Muscle of leg (tissue), 3 donors: ENCODE measurements at regions not wholly inside any gene's neighbourhood (a gene's known extent, or its start where the extent isn't known, plus 50 kb on each side); places are given as distances from the start of the nearest gene placed in this dataset.

ENCODE experiments used
- DNase-seq: peaks from one replicate; pipeline ENCODE4 v3.0.0; 2013
- H3K27ac ChIP-seq: one replicate; pipeline ENCODE4 v1.5.1; 2013; ENCODE audit warnings: mild to moderate bottlenecking, low read length, control low read depth
- H3K27me3 ChIP-seq: one replicate; pipeline ENCODE4 v1.6.1; 2013; ENCODE audit warnings: low read length; ENCODE audit not compliant: control insufficient read depth, insufficient read depth
- H3K36me3 ChIP-seq: one replicate; pipeline ENCODE4 v1.6.1; 2013; ENCODE audit warnings: low read length; ENCODE audit not compliant: control insufficient read depth, insufficient read depth
- H3K4me1 ChIP-seq: one replicate; pipeline ENCODE4 v1.6.1; 2013; ENCODE audit warnings: low read length; ENCODE audit not compliant: control insufficient read depth, insufficient read depth
- H3K4me3 ChIP-seq: one replicate; pipeline ENCODE4 v1.5.1; 2013; ENCODE audit warnings: low read length, control low read depth
- H3K9me3 ChIP-seq: replicated peaks from 2 replicates; pipeline ENCODE4 v1.6.1; 2013; ENCODE audit warnings: low read depth, low read length; ENCODE audit not compliant: control insufficient read depth
- WGBS: methylation state at CpG from one replicate; pipeline ENCODE4 v1.1.5; 2013; ENCODE audit warnings: missing lambda C conversion rate; ENCODE audit not compliant: insufficient coverage; 5-methylcytosine and 5-hydroxymethylcytosine counted together

GRCh38 chr2:139369423-139370409 lies 589.5 kb upstream of the NXPH2 start:
- H3K36me3 ChIP-seq: no peaks in the 10 kb centered on the region
- no peak overlapping the region for H3K27ac ChIP-seq
- no peaks in the 10 kb centered on the region for H3K4me1 ChIP-seq
- WGBS: 73% methylated on average over 3 of the region's 4 CpGs
- H3K9me3 ChIP-seq: peaks cover 3% of the 10 kb centered on the region
- no peak overlapping the region for H3K4me3 ChIP-seq
- no peak for DNase-seq
- H3K27me3 ChIP-seq: no peaks in the 10 kb centered on the region

- Histone ChIP-seq H3K9me3 (peaks cover 3% of the 10 kb centered on the region), H3K4me3 (no peak overlapping the region), H3K27me3 (no peaks in the 10 kb centered on the region), H3K4me1 (no peaks in the 10 kb centered on the region), H3K27ac (no peak overlapping the region), H3K36me3 (no peaks in the 10 kb centered on the region)
- DNase-seq: no peak
- 60% methylated on average over 1 of the region's 6 CpGs for WGBS
These were observed 587.2 kb upstream of the NXPH2 start for GRCh38 chr2:139367416-139367815.

- 100% methylated on average over 1 of the region's 2 CpGs for WGBS
- no peaks in the 10 kb centered on the region for H3K4me1 ChIP-seq
- no peak overlapping the region for H3K27ac ChIP-seq
- H3K9me3 ChIP-seq: peaks cover 3% of the 10 kb centered on the region
- no peak for DNase-seq
- H3K27me3 ChIP-seq: no peaks in the 10 kb centered on the region
- H3K4me3 ChIP-seq: no peak overlapping the region
- no peaks in the 10 kb centered on the region for H3K36me3 ChIP-seq
These were observed 586.5 kb upstream of the NXPH2 start for GRCh38 chr2:139366681-139367080.

- Histone ChIP-seq H3K36me3 (no peaks in the 10 kb centered on the region), H3K27me3 (no peaks in the 10 kb centered on the region), H3K27ac (no peak overlapping the region), H3K4me3 (no peak overlapping the region), H3K4me1 (no peaks in the 10 kb centered on the region), H3K9me3 (no peaks in the 10 kb centered on the region)
- no CpG with 5 or more reads among the region's 5 CpGs for WGBS
- DNase-seq: no peak
These were observed 585.0 kb upstream of the NXPH2 start for GRCh38 chr2:139365189-139365588.

- WGBS: no CpG with 5 or more reads among the region's 1 CpG
- Histone ChIP-seq H3K36me3 (no peaks in the 10 kb centered on the region), H3K4me1 (no peaks in the 10 kb centered on the region), H3K27ac (no peak overlapping the region), H3K4me3 (no peak overlapping the region), H3K27me3 (no peaks in the 10 kb centered on the region), H3K9me3 (no peaks in the 10 kb centered on the region)
- no peak for DNase-seq
These were observed 580.5 kb upstream of the NXPH2 start for GRCh38 chr2:139360654-139361053.

- WGBS: no CpG with 5 or more reads among the region's 1 CpG
- Histone ChIP-seq H3K36me3 (no peaks in the 10 kb centered on the region), H3K9me3 (no peaks in the 10 kb centered on the region), H3K4me1 (no peaks in the 10 kb centered on the region), H3K4me3 (no peak overlapping the region), H3K27me3 (no peaks in the 10 kb centered on the region), H3K27ac (no peak overlapping the region)
- no peak for DNase-seq
These were observed 579.6 kb upstream of the NXPH2 start for GRCh38 chr2:139359818-139360217.

GRCh38 chr2:139357972-139358371 lies 577.8 kb upstream of the NXPH2 start:
- Histone ChIP-seq H3K4me3 (no peak overlapping the region), H3K9me3 (no peaks in the 10 kb centered on the region), H3K27ac (no peak overlapping the region), H3K27me3 (no peaks in the 10 kb centered on the region), H3K4me1 (no peaks in the 10 kb centered on the region), H3K36me3 (no peaks in the 10 kb centered on the region)
- no peak for DNase-seq
- WGBS: 100% methylated on average over 1 of the region's 3 CpGs

- H3K4me3 ChIP-seq: no peak overlapping the region
- no peak for DNase-seq
- WGBS: no CpG with 5 or more reads among the region's 1 CpG
- H3K9me3 ChIP-seq: no peaks in the 10 kb centered on the region
- no peaks in the 10 kb centered on the region for H3K4me1 ChIP-seq
- no peaks in the 10 kb centered on the region for H3K27me3 ChIP-seq
- no peak overlapping the region for H3K27ac ChIP-seq
- no peaks in the 10 kb centered on the region for H3K36me3 ChIP-seq
These were observed 574.3 kb upstream of the NXPH2 start for GRCh38 chr2:139354518-139354917.

- no peak overlapping the region for H3K27ac ChIP-seq
- H3K36me3 ChIP-seq: no peaks in the 10 kb centered on the region
- DNase-seq: no peak
- H3K27me3 ChIP-seq: no peaks in the 10 kb centered on the region
- no peak overlapping the region for H3K4me3 ChIP-seq
- 100% methylated on average over 1 of the region's 1 CpG for WGBS
- H3K9me3 ChIP-seq: no peaks in the 10 kb centered on the region
- no peaks in the 10 kb centered on the region for H3K4me1 ChIP-seq
These were observed 573.7 kb upstream of the NXPH2 start for GRCh38 chr2:139353874-139354273.

GRCh38 chr2:139317259-139317658 lies 537.1 kb upstream of the NXPH2 start:
- no peaks in the 10 kb centered on the region for H3K36me3 ChIP-seq
- no peaks in the 10 kb centered on the region for H3K27me3 ChIP-seq
- no CpG with 5 or more reads among the region's 1 CpG for WGBS
- no peak overlapping the region for H3K4me3 ChIP-seq
- no peak for DNase-seq
- H3K9me3 ChIP-seq: no peaks in the 10 kb centered on the region
- no peak overlapping the region for H3K27ac ChIP-seq
- no peaks in the 10 kb centered on the region for H3K4me1 ChIP-seq
